Cardiac muscle cell (in vitro differentiated cells and primary cell): ENCODE measurements at regions not wholly inside any gene's neighbourhood (a gene's known extent, or its start where the extent isn't known, plus 50 kb on each side); places are given as distances from the start of the nearest gene placed in this dataset.
A peak's percentile ranks its signal among the peaks of the same experiment; 100 is the strongest.
"Not testable (repeated sequence)": the region's sequence is repeated elsewhere in the genome, so short reads cannot be mapped to it uniquely, and the experiment has no call there.

Experiments used
- DNase-seq, 2 donors: peaks; one replicate each; pipeline versions ENCODE4 v3.0.0 to v3.0.0-alpha.2; 2010 to 2017; ENCODE audit warnings: low read depth in 1 of 2, low spot score in 1 of 2
- H3K27ac ChIP-seq: fragments of 200-600 bp; sonication (generic); 2 replicates; pipeline ENCODE4 v1.5.1; 2016
- H3K27me3 ChIP-seq: fragments of 200-600 bp; sonication (generic); 2 replicates; pipeline ENCODE4 v1.6.0; 2016; ENCODE audit warnings: control low read depth
- H3K36me3 ChIP-seq: fragments of 200-600 bp; sonication (generic); 2 replicates; pipeline ENCODE4 v1.5.1; 2016; ENCODE audit warnings: control low read depth
- H3K4me1 ChIP-seq: fragments of 200-600 bp; sonication (generic); 2 replicates; pipeline ENCODE4 v1.8.1; 2017; ENCODE audit warnings: low read depth, mild to moderate bottlenecking, mixed run types
- H3K4me3 ChIP-seq: fragments of 200-600 bp; sonication (generic); 2 replicates; pipeline ENCODE4 v1.5.1; 2016; ENCODE audit warnings: mild to moderate bottlenecking
- H3K9me3 ChIP-seq: fragments of 200-600 bp; sonication (generic); 2 replicates; pipeline ENCODE4 v1.5.1; 2017; ENCODE audit warnings: low read depth, mild to moderate bottlenecking, control low read depth
- CTCF ChIP-seq: IDR thresholded peaks from 2 replicates; pipeline ENCODE4 v1.5.1; 2012; ENCODE audit warnings: low read depth, mild to moderate bottlenecking, low read length

- no peaks in the 10 kb centered on the region for H3K9me3 ChIP-seq
- H3K27ac ChIP-seq: no peak overlapping the region
- no peaks in the 10 kb centered on the region for H3K36me3 ChIP-seq
- H3K27me3 ChIP-seq: no peaks in the 10 kb centered on the region
- no peak overlapping the region for H3K4me3 ChIP-seq
- no peak for TF ChIP-seq CTCF
- no peak for DNase-seq
- no peaks in the 10 kb centered on the region for H3K4me1 ChIP-seq
Measured at GRCh38 chr7:19900118-19900517, 126.7 kb upstream of the TMEM196 start.

- no peaks in the 10 kb centered on the region for H3K4me1 ChIP-seq
- no peak overlapping the region for H3K27ac ChIP-seq
- TF ChIP-seq CTCF: no peak
- peak in 1 of 2 donors; percentile 37 for DNase-seq
- H3K9me3 ChIP-seq: no peaks in the 10 kb centered on the region
- no peaks in the 10 kb centered on the region for H3K36me3 ChIP-seq
- H3K4me3 ChIP-seq: no peak overlapping the region
- no peaks in the 10 kb centered on the region for H3K27me3 ChIP-seq
Measured at GRCh38 chr7:19899529-19899928, 126.1 kb upstream of the TMEM196 start.

- not testable (repeated sequence) for H3K36me3 ChIP-seq, H3K27me3 ChIP-seq, H3K4me1 ChIP-seq, H3K4me3 ChIP-seq, DNase-seq, H3K9me3 ChIP-seq, H3K27ac ChIP-seq
Measured at GRCh38 chr7:19882893-19883292, 109.5 kb upstream of the TMEM196 start.

GRCh38 chr7:19872094-19872493 is 98.7 kb upstream of the TMEM196 start:
- TF ChIP-seq CTCF: no peak
- no peak overlapping the region for H3K4me3 ChIP-seq
- H3K4me1 ChIP-seq: no peaks in the 10 kb centered on the region
- H3K27ac ChIP-seq: no peak overlapping the region
- H3K9me3 ChIP-seq: no peaks in the 10 kb centered on the region
- no peaks in the 10 kb centered on the region for H3K36me3 ChIP-seq
- H3K27me3 ChIP-seq: no peaks in the 10 kb centered on the region
- no peak for DNase-seq

GRCh38 chr7:19871102-19871501 is 97.7 kb upstream of the TMEM196 start:
- DNase-seq: no peak
- no peaks in the 10 kb centered on the region for H3K9me3 ChIP-seq
- no peaks in the 10 kb centered on the region for H3K4me1 ChIP-seq
- no peaks in the 10 kb centered on the region for H3K27me3 ChIP-seq
- H3K4me3 ChIP-seq: no peak overlapping the region
- no peaks in the 10 kb centered on the region for H3K36me3 ChIP-seq
- TF ChIP-seq CTCF: no peak
- H3K27ac ChIP-seq: no peak overlapping the region

- Histone ChIP-seq H3K36me3 (no peaks in the 10 kb centered on the region), H3K27me3 (no peaks in the 10 kb centered on the region), H3K4me3 (no peak overlapping the region), H3K4me1 (no peaks in the 10 kb centered on the region), H3K9me3 (no peaks in the 10 kb centered on the region), H3K27ac (no peak overlapping the region)
- no peak for DNase-seq
- no peak for TF ChIP-seq CTCF
Measured at GRCh38 chr7:19869979-19870378, 96.6 kb upstream of the TMEM196 start.
